Upper lobe of left lung (tissue), 6 donors: ENCODE measurements at regions not wholly inside any gene's neighbourhood (a gene's known extent, or its start where the extent isn't known, plus 50 kb on each side); places are given as distances from the start of the nearest gene placed in this dataset.

Experiments used
- ATAC-seq, 2 donors: fragments of 200-7000 bp; cut with Tn5 transposase; one replicate each; pipeline ENCODE4 v1.9.1; 2022; ENCODE audit warnings: mild to moderate bottlenecking in 2 of 2, moderate library complexity in 2 of 2; ENCODE audit not compliant: low FRiP score in 2 of 2
- DNase-seq, 2 donors: peaks; one replicate each; pipeline ENCODE4 v3.0.0-alpha.2; 2019 to 2020
- H3K27ac ChIP-seq, 4 donors: fragments of 200-600 bp; sonication (generic); one replicate each; pipeline ENCODE4 v1.5.1; 2016 to 2019
- H3K27me3 ChIP-seq, 4 donors: fragments of 200-600 bp; sonication (generic); one replicate each; pipeline ENCODE4 v1.5.1; 2017 to 2019
- H3K36me3 ChIP-seq, 4 donors: fragments of 200-600 bp; sonication (generic); one replicate each; pipeline ENCODE4 v1.5.1; 2016 to 2019
- H3K4me1 ChIP-seq, 4 donors: fragments of 200-600 bp; sonication (generic); one replicate each; pipeline ENCODE4 v1.5.1; 2018 to 2019
- H3K4me3 ChIP-seq, 4 donors: fragments of 200-600 bp; sonication (generic); one replicate each; pipeline ENCODE4 v1.5.1; 2017 to 2019; ENCODE audit warnings: mild to moderate bottlenecking in 2 of 4, moderate library complexity in 1 of 4
- H3K9me3 ChIP-seq, 4 donors: fragments of 200-600 bp; sonication (generic); one replicate each; pipeline ENCODE4 v1.5.1; 2018 to 2019
- CTCF ChIP-seq, 6 experiments: fragments of 450-650 bp in 4 of 6; fragments of 200-600 bp in 2 of 6; sonication (generic) in 2 of 6; IDR thresholded peaks; one replicate each; pipeline ENCODE4 v1.5.1; 2016 to 2019; ENCODE audit warnings: antibody characterized with exemption in 6 of 6
- EP300 ChIP-seq, 4 donors: sonication (generic); formaldehyde crosslinking; IDR thresholded peaks; one replicate each; pipeline ENCODE4 v1.5.1; 2017; ENCODE audit warnings: antibody characterized with exemption in 4 of 4, control low read depth in 2 of 4
- POLR2A ChIP-seq, 4 donors: fragments of 450-650 bp; IDR thresholded peaks; one replicate each; pipeline ENCODE4 v1.5.1; 2016 to 2017; ENCODE audit warnings: antibody characterized with exemption in 4 of 4, mild to moderate bottlenecking in 2 of 4
- POLR2AphosphoS5 ChIP-seq, 2 donors: sonication (generic); formaldehyde crosslinking; IDR thresholded peaks; one replicate each; pipeline ENCODE4 v1.5.1; 2017; ENCODE audit warnings: antibody characterized with exemption in 2 of 2
- WGBS, 2 donors: methylation state at CpG; one replicate each; pipeline ENCODE4 v1.1.5; 2017 to 2018; 5-methylcytosine and 5-hydroxymethylcytosine counted together
- donor health status: DM: no; HTN: no; CAD: no; lungs with moderate emphysema.
- donor health status: DM: no; HTN: yes; CAD: no; lungs with severe emphysema.

GRCh38 chrX:149069899-149070298 is 435.2 kb downstream of the IDS start:
- Histone ChIP-seq H3K27me3 (no peaks in the 10 kb centered on the region), H3K27ac (no peak overlapping the region), H3K4me1 (no peaks in the 10 kb centered on the region), H3K36me3 (no peaks in the 10 kb centered on the region), H3K4me3 (no peak overlapping the region), H3K9me3 (no peaks in the 10 kb centered on the region)
- 89 to 100% methylated on average over 2 of the region's 2 CpGs for WGBS, 2 donors
- TF ChIP-seq EP300 (IDR thresholded peaks at IDR 0.05), result no peak
- TF ChIP-seq CTCF (IDR thresholded peaks at IDR 0.05), result no peak
- TF ChIP-seq POLR2A (IDR thresholded peaks at IDR 0.05), result no peak
- no peak for TF ChIP-seq POLR2AphosphoS5 (IDR thresholded peaks at IDR 0.05)
- ATAC-seq (no peak), DNase-seq (no peak)

GRCh38 chrX:149060921-149061320 is 444.2 kb downstream of the IDS start:
- DNase-seq, result no peak
- H3K9me3 ChIP-seq, result no peaks in the 10 kb centered on the region
- no peak overlapping the region for H3K4me3 ChIP-seq
- no peak for ATAC-seq
- no peaks in the 10 kb centered on the region for H3K27me3 ChIP-seq
- H3K36me3 ChIP-seq, result no peaks in the 10 kb centered on the region
- TF ChIP-seq EP300 (IDR thresholded peaks at IDR 0.05) (no peak), CTCF (IDR thresholded peaks at IDR 0.05) (no peak), POLR2AphosphoS5 (IDR thresholded peaks at IDR 0.05) (no peak), POLR2A (IDR thresholded peaks at IDR 0.05) (no peak)
- WGBS, 2 donors, result 81 to 100% methylated on average over 2 of the region's 2 CpGs
- H3K4me1 ChIP-seq, result no peaks in the 10 kb centered on the region
- H3K27ac ChIP-seq, result no peak overlapping the region
